GM12878 (cell line): ENCODE measurements at regions not wholly inside any gene's neighbourhood (a gene's known extent, or its start where the extent isn't known, plus 50 kb on each side); places are given as distances from the start of the nearest gene placed in this dataset.
A peak's percentile ranks its signal among the peaks of the same experiment; 100 is the strongest.

Source experiments
- ATAC-seq: fragments of 200-7000 bp; cut with Tn5 transposase; 3 replicates; pipeline ENCODE4 v1.9.1; 2020; ENCODE audit warnings: mild to moderate bottlenecking, moderate library complexity
- BruUV-seq: library from RNA; stranded (reverse); fragments of 400-500 nt; replicated peaks from 2 replicates; lab custom pipeline; 2021; lab: Mats Ljungman, UMichigan
- CTCF ChIA-PET: fragments of 300-600 bp; sonication (Branson Sonifier 250); formaldehyde crosslinking; extraction: SDS; loops from one replicate; lab custom pipeline; 2021; ENCODE audit warnings: inconsistent platforms; lab: Yijun Ruan, JAX
- POLR2A ChIA-PET: fragments of 350-600 bp; formaldehyde crosslinking; extraction: SDS; loops from one replicate; lab custom pipeline; 2021; ENCODE audit warnings: inconsistent platforms; lab: Charles Lee
- RAD21 ChIA-PET: fragments of 300-600 bp; sonication (Branson Sonifier 250); formaldehyde crosslinking; loops from one replicate; lab custom pipeline; 2023; ENCODE audit warnings: antibody characterized with exemption; ENCODE audit not compliant: unreplicated experiment; lab: Charles Lee
- SMC1A ChIA-PET: fragments of 300-600 bp; sonication (Branson Sonifier 250); formaldehyde crosslinking; loops from one replicate; lab custom pipeline; 2023; ENCODE audit not compliant: unreplicated experiment, uncharacterized antibody; lab: Charles Lee
- DNase-seq: peaks from one replicate; pipeline ENCODE4 v3.0.0-alpha.2; 2011; ENCODE audit warnings: low read depth, low spot score
- FAIRE-seq: peaks from 3 replicates; lab custom pipeline; 2011; peaks lifted over from hg19 to GRCh38; lab: Jason Lieb, UNC
- H2AFZ ChIP-seq: 2 replicates; pipeline ENCODE4 v1.6.0; 2011; ENCODE audit warnings: low read depth, low read length, control low read depth; ENCODE audit not compliant: control insufficient read depth
- H3K27ac ChIP-seq: 2 replicates; pipeline ENCODE4 v1.5.1; 2011; ENCODE audit warnings: control low read depth; ENCODE audit not compliant: control insufficient read depth, insufficient read depth
- H3K27me3 ChIP-seq, 2 experiments: replicated peaks in 1 of 2; 2 replicates each; pipeline versions ENCODE4 v1.6.0 to v1.6.1; 2011; ENCODE audit warnings: low read length in 1 of 2; ENCODE audit not compliant: control insufficient read depth in 2 of 2, insufficient read depth in 2 of 2
- H3K36me3 ChIP-seq, 2 experiments: 2 replicates each; pipeline ENCODE4 v1.5.1; 2011; ENCODE audit warnings: low read length in 1 of 2; ENCODE audit not compliant: control insufficient read depth in 2 of 2, insufficient read depth in 2 of 2
- H3K4me1 ChIP-seq: 2 replicates; pipeline ENCODE4 v1.6.1; 2011; ENCODE audit warnings: mild to moderate bottlenecking, low read length, moderate library complexity, mixed read lengths; ENCODE audit not compliant: control insufficient read depth, insufficient read depth
- H3K4me2 ChIP-seq: 2 replicates; pipeline ENCODE4 v1.6.0; 2011; ENCODE audit warnings: control low read depth; ENCODE audit not compliant: control insufficient read depth, insufficient read depth
- H3K4me3 ChIP-seq: fragments of 200-600 bp; sonication (generic); 2 replicates; pipeline ENCODE4 v1.5.1; 2016
- H3K79me2 ChIP-seq: 2 replicates; pipeline ENCODE4 v1.6.0; 2011; ENCODE audit warnings: low read length; ENCODE audit not compliant: control insufficient read depth, insufficient read depth
- H3K9ac ChIP-seq: 2 replicates; pipeline ENCODE4 v1.8.0; 2011; ENCODE audit warnings: low read length, control low read depth, mixed read lengths; ENCODE audit not compliant: control insufficient read depth, insufficient read depth
- H3K9me3 ChIP-seq: replicated peaks from 3 replicates; pipeline ENCODE4 v1.5.1; 2011; ENCODE audit warnings: mild to moderate bottlenecking, low read length; ENCODE audit not compliant: control insufficient read depth, insufficient read depth
- H4K20me1 ChIP-seq: 2 replicates; pipeline ENCODE4 v1.6.0; 2011; ENCODE audit not compliant: control insufficient read depth, insufficient read depth
- ATF2 ChIP-seq: IDR thresholded peaks from 2 replicates; pipeline ENCODE4 v1.6.1; 2012; ENCODE audit warnings: low read length, inconsistent platforms
- HCFC1 ChIP-seq: fragments of 150-350 bp; IDR thresholded peaks from 2 replicates; pipeline ENCODE4 v1.6.1; 2014; ENCODE audit warnings: low read length
- PKNOX1 ChIP-seq: fragments of 450-650 bp; IDR thresholded peaks from 2 replicates; pipeline ENCODE4 v1.6.1; 2016; ENCODE audit warnings: mild to moderate bottlenecking
- PRDM15 ChIP-seq: fragments of 450-650 bp; formaldehyde crosslinking; IDR thresholded peaks from 2 replicates; pipeline ENCODE4 v1.4.0; 2020; ENCODE audit warnings: mild to moderate bottlenecking, moderate library complexity
- SPI1 ChIP-seq: IDR thresholded peaks from 2 replicates; pipeline ENCODE4 v1.6.1; 2011; ENCODE audit warnings: low read depth, mild to moderate bottlenecking, low read length, moderate library complexity, borderline replicate concordance; ENCODE audit not compliant: insufficient read depth
- STAT1 ChIP-seq: fragments of 450-650 bp; conservative IDR thresholded peaks from 2 replicates; pipeline ENCODE4 v1.6.1; 2014; ENCODE audit warnings: antibody characterized with exemption, mild to moderate bottlenecking
- ZNF622 ChIP-seq: fragments of 450-650 bp; IDR thresholded peaks from 2 replicates; pipeline ENCODE4 v1.6.1; 2017; ENCODE audit warnings: mild to moderate bottlenecking, inconsistent platforms
- WGBS: methylation state at CpG from one replicate; pipeline ENCODE4 v1.1.6; 2016; ENCODE audit warnings: low lambda C conversion rate; ENCODE audit not compliant: insufficient replicate concordance, insufficient coverage; ENCODE audit errors: missing lambda C conversion rate; 5-methylcytosine and 5-hydroxymethylcytosine counted together
- in situ Hi-C: fragments of 300-500 bp; cut with MboI; formaldehyde crosslinking; loops from 9 replicates; pipeline ENCODE4 v1.14.3; 2018; ENCODE audit warnings: mixed read lengths
- intact Hi-C: fragments of 100-400 bp; cut with micrococcal nuclease; formaldehyde crosslinking; loops from one replicate; pipeline ENCODE4 v1.14.2; 2022; ENCODE audit not compliant: unreplicated experiment

- ChIA-PET RAD21 (interaction anchor here (1.0 kb wide), 1 partner anchor 420 kb away, joined by 3 read pairs; no protein-coding TSS in a partner anchor), CTCF (interaction anchor here (0.6 to 1.3 kb wide), 2 partner anchors 9 to 58 kb away, joined by 3 read pairs; no protein-coding TSS in a partner anchor), POLR2A (interaction anchor here (1.3 kb wide), 1 partner anchor 10 kb away, joined by 3 read pairs; no protein-coding TSS in a partner anchor)
- no peak overlapping the region for H3K27ac ChIP-seq
- FAIRE-seq, result no peak
- peak; percentile 28 for ATAC-seq
- no peak for DNase-seq
- in situ Hi-C loops, result no loop called here
- TF ChIP-seq ZNF622, result no peak
- peak; percentile 54; the same call in 1 of the 2 replicates for TF ChIP-seq PKNOX1
- TF ChIP-seq STAT1, result no peak
- TF ChIP-seq SPI1, result no peak
- no peak for TF ChIP-seq HCFC1
- no peak for TF ChIP-seq PRDM15 (CRISPR knock-in tag)
- TF ChIP-seq ATF2, result no peak
- TF ChIP-seq, all 136 proteins: peak for 1
- no peaks in the 10 kb centered on the region for H3K36me3 ChIP-seq
- H3K9me3 ChIP-seq, result no peaks in the 10 kb centered on the region; the same call in 2 of the 3 replicates
- no peaks in the 10 kb centered on the region for H3K79me2 ChIP-seq
- no peak overlapping the region for H3K4me3 ChIP-seq
- H2AFZ ChIP-seq, result no peak overlapping the region
- intact Hi-C loops, result no loop called here
- no peak overlapping the region for H3K4me2 ChIP-seq
- no TSS peak for BruUV-seq
- 78% methylated on average over 13 of the region's 13 CpGs for WGBS
- H4K20me1 ChIP-seq, result no peaks in the 10 kb centered on the region
- no peaks in the 10 kb centered on the region for H3K4me1 ChIP-seq
- no peaks in the 10 kb centered on the region for H3K27me3 ChIP-seq
- SMC1A ChIA-PET, result interaction anchor here (0.6 to 1.3 kb wide), 7 partner anchors 9 to 479 kb away, joined by 3 to 6 read pairs (median 3); no protein-coding TSS in a partner anchor
- H3K9ac ChIP-seq, result no peak overlapping the region
Measured at GRCh38 chr5:6107675-6108539, 270.4 kb downstream of the MED10 start.
